ENCODE measurements at regions not wholly inside any gene's neighbourhood (a gene's known extent, or its start where the extent isn't known, plus 50 kb on each side); places are given as distances from the start of the nearest gene placed in this dataset.

DNA sequence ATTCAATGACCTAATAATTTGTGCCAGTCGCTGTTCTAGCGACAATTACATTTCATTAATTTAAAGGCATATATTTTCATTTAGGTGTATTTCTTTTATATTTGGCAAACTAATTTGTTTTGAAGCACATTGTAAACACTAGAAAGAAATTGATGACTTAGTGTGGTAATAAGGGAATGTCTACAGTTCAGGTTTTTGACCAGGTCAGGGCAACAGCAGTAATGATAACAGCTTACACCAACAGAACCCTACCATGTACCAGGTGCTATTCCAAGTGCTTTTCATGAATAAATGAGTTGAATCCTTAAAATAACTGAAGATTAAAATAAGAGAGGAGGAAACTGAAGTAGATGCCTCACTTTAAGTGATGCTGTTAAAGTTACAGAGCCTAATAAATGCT lies 85.4 kb upstream of the SLC38A2 start:
- TF ChIP-seq, protein P1, sequence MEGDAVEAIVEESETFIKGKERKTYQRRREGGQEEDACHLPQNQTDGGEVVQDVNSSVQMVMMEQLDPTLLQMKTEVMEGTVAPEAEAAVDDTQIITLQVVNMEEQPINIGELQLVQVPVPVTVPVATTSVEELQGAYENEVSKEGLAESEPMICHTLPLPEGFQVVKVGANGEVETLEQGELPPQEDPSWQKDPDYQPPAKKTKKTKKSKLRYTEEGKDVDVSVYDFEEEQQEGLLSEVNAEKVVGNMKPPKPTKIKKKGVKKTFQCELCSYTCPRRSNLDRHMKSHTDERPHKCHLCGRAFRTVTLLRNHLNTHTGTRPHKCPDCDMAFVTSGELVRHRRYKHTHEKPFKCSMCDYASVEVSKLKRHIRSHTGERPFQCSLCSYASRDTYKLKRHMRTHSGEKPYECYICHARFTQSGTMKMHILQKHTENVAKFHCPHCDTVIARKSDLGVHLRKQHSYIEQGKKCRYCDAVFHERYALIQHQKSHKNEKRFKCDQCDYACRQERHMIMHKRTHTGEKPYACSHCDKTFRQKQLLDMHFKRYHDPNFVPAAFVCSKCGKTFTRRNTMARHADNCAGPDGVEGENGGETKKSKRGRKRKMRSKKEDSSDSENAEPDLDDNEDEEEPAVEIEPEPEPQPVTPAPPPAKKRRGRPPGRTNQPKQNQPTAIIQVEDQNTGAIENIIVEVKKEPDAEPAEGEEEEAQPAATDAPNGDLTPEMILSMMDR (optimal IDR thresholded peaks at IDR 0.05 in 1 of 3, IDR thresholded peaks at IDR 0.05 in 1 of 3, conservative IDR thresholded peaks at IDR 0.05 in 1 of 3; ENCODE audit: extremely low read depth in 1 of 3, insufficient read depth in 2 of 3, low read length in 3 of 3): no peak
- no peak for TF ChIP-seq EZH2 (IDR thresholded peaks at IDR 0.05; ENCODE audit: low read length)

Data from keratinocyte (primary cell).